NCI-H2171 treated with DMSO at 0.1 percent for 48 hours (cell line): ENCODE measurements at regions not wholly inside any gene's neighbourhood (a gene's known extent, or its start where the extent isn't known, plus 50 kb on each side); places are given as distances from the start of the nearest gene placed in this dataset.
A peak's percentile ranks its signal among the peaks of the same experiment; 100 is the strongest.

ENCODE experiments used
- DNase-seq: peaks from one replicate; lab custom pipeline; 2025; lab: John Stamatoyannopoulos, UW

- no peak for DNase-seq
Measured at GRCh38 chr5:96035796-96036195, 74.1 kb upstream of the ELL2 start.

GRCh38 chr5:96033116-96033515 lies 71.5 kb upstream of the ELL2 start:
- no peak for DNase-seq

GRCh38 chr5:96031811-96032261 lies 70.2 kb upstream of the ELL2 start:
- DNase-seq, result no peak

DNA sequence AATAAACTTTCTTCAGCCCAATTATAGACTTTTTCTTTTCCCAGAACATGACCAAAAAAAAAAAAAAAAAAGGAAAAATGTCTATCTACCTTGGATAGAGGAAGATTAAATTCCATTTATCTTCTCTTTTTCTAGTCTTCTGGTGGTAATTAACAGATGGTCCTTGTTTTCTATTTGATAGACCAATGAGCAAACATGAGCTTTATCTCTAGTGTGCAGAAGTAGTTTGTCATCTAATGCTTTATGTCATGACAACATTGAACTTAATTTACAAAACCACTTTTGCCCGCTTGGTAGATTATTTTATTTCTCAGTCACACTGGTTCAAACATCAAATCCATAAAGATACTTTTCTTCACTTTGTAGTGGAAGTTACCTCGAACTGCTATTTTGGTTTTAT lies 69.5 kb upstream of the ELL2 start:
- DNase-seq, result no peak

DNA sequence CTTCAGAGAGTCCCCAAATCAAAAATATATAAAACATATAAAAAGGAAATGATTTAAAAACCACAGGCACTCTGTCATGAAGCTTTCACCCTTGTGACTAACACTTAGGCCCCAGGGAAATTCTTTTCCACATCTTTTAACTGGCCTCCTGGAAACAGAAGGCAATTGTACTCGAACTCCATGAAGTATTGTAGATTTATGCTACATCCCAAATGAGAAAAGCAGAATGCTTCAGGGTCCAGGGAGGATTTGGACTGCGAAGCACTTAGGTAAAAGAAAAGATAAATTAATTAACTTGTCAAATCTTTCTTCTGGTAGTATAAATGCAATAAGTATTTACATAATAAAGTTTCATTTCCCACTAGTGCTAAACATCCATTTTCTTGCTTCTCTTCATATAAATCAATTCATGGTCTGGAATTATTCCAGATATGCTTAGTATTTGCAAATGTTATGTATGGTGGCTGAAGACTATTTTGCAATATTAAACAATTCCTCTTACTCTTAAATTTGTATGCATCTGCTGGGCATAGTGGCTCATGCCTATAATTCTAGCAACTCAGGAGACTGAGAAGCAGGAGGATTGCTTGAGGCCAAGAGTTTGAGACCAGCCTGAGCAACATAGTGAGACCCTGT lies 64.9 kb upstream of the ELL2 start:
- no peak for DNase-seq

- DNase-seq, result no peak
Measured at GRCh38 chr5:96024683-96025475, 63.2 kb upstream of the ELL2 start.

GRCh38 chr5:96023518-96023917 lies 61.9 kb upstream of the ELL2 start:
- DNase-seq, result no peak

- peak; percentile 1 for DNase-seq
Measured at GRCh38 chr5:96022971-96023370, 61.3 kb upstream of the ELL2 start.

- DNase-seq, result peak; percentile 17
Measured at GRCh38 chr5:96017951-96018350, 56.3 kb upstream of the ELL2 start.

DNA sequence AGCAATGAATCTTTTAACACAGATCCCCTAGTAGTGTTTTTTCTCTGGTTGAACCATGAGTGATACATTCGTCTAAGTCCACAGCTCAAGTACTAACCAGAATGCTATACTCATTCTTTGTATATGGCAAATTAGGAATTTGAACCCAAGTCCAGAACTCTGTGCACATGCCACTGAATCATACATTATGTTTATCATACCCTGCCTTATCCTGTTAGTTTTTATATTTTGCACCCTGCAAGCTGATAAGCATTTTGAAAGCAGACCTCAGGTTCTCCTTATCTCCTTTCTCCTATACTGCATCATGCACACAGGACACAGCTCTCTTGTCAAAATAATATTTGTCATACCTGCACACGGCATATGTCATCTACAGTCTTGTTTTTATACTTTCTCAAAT lies 54.6 kb upstream of the ELL2 start:
- no peak for DNase-seq

DNA sequence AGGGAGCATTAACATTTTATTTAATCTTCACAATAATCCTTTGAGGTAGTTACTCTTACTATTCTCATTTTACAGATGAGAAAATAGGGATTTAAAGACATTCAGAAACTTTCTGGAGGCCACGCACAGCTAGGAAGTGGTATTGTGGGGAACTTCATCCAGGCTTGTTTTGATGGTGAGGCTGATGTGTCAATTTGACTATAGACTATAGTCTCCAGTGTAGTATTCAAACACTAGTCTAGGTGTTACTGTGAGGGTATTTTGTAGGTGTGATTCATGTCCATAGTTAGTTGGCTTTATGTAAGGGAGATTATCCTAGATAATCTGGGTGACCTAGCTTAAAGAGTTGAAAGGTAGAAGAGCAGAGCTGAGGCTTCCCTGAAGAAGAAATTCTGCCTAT lies 54.1 kb upstream of the ELL2 start:
- DNase-seq, result no peak

GRCh38 chr5:96014395-96014794 lies 52.7 kb upstream of the ELL2 start:
- DNase-seq, result no peak

GRCh38 chr5:96013254-96013653 lies 51.6 kb upstream of the ELL2 start:
- no peak for DNase-seq

DNA sequence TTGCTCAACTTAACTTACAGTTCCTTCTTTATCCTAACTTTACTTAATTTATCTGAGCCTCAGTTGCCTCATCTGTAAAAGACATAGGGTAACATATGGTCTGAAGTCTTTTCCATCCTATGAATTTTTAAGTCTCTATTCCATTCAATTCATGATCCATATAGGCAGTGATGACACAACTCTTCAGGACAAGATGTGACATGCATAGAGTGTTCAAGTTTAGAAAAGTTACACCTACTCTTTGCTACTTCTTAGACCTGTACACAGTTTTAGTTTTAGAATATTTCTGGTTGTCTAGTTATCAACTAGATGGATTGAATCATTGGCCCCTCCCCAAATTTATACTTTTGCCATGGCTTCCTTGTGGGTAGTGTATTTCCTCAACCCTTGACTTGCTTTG lies 50.7 kb upstream of the ELL2 start:
- no peak for DNase-seq
